GM23338 (cell line): ENCODE measurements at regions not wholly inside any gene's neighbourhood (a gene's known extent, or its start where the extent isn't known, plus 50 kb on each side); places are given as distances from the start of the nearest gene placed in this dataset.

Source experiments
- ATAC-seq: fragments of 200-7000 bp; cut with Tn5 transposase; 3 replicates; pipeline ENCODE4 v1.9.1; 2020
- DNase-seq: peaks from one replicate; pipeline ENCODE4 v3.0.0-alpha.2; 2015; ENCODE audit warnings: low spot score
- H2AFZ ChIP-seq: fragments of 200-600 bp; sonication (generic); 2 replicates; pipeline ENCODE4 v1.8.0; 2016; ENCODE audit warnings: antibody characterized with exemption, mild to moderate bottlenecking, moderate library complexity
- H3F3A ChIP-seq: fragments of 200-600 bp; sonication (generic); replicated peaks from 2 replicates; pipeline ENCODE4 v1.8.0; 2017; ENCODE audit warnings: antibody characterized with exemption, mixed run types, low read depth
- H3K27ac ChIP-seq: fragments of 200-600 bp; sonication (generic); 2 replicates; pipeline ENCODE4 v1.6.1; 2016; ENCODE audit warnings: low read depth
- H3K27me3 ChIP-seq: fragments of 200-600 bp; sonication (generic); 2 replicates; pipeline ENCODE4 v1.8.0; 2016; ENCODE audit warnings: mild to moderate bottlenecking, mixed run types, moderate library complexity; ENCODE audit not compliant: insufficient read depth
- H3K36me3 ChIP-seq: fragments of 200-600 bp; sonication (generic); 2 replicates; pipeline ENCODE4 v1.8.0; 2016; ENCODE audit warnings: mild to moderate bottlenecking; ENCODE audit not compliant: insufficient read depth
- H3K4me1 ChIP-seq: fragments of 200-600 bp; sonication (generic); 2 replicates; pipeline ENCODE4 v1.8.0; 2016; ENCODE audit warnings: mild to moderate bottlenecking, moderate library complexity; ENCODE audit not compliant: insufficient read depth
- H3K4me2 ChIP-seq: fragments of 200-600 bp; sonication (generic); 2 replicates; pipeline ENCODE4 v1.7.1; 2017; ENCODE audit warnings: mixed run types
- H3K4me3 ChIP-seq: fragments of 200-600 bp; sonication (generic); 2 replicates; pipeline ENCODE4 v1.6.1; 2016; ENCODE audit warnings: mixed run types
- H3K79me2 ChIP-seq: fragments of 200-600 bp; sonication (generic); replicated peaks from 2 replicates; pipeline ENCODE4 v1.8.0; 2017; ENCODE audit warnings: mild to moderate bottlenecking; ENCODE audit not compliant: insufficient read depth
- H3K9me2 ChIP-seq: fragments of 200-600 bp; sonication (generic); 2 replicates; pipeline ENCODE4 v1.8.0; 2017; ENCODE audit not compliant: insufficient read depth
- H4K20me1 ChIP-seq: fragments of 200-600 bp; sonication (generic); replicated peaks from 2 replicates; pipeline ENCODE4 v1.8.0; 2017; ENCODE audit warnings: mild to moderate bottlenecking; ENCODE audit not compliant: insufficient read depth
- H3K27ac Mint-ChIP-seq: 2 replicates; pipeline ENCODE4 v1.8.0; 2020; ENCODE audit warnings: inconsistent platforms, mild to moderate bottlenecking, moderate library complexity, mixed read lengths
- H3K27me3 Mint-ChIP-seq: 3 replicates; pipeline ENCODE4 v1.8.0; 2022; ENCODE audit warnings: low read depth, mild to moderate bottlenecking, moderate library complexity, mixed read lengths, inconsistent platforms; ENCODE audit not compliant: insufficient read depth, poor library complexity
- H3K36me3 Mint-ChIP-seq: 3 replicates; pipeline ENCODE4 v1.8.0; 2021; ENCODE audit warnings: low read depth, mild to moderate bottlenecking, inconsistent platforms, moderate library complexity, mixed read lengths
- H3K4me1 Mint-ChIP-seq: 3 replicates; pipeline ENCODE4 v1.8.0; 2020; ENCODE audit warnings: mild to moderate bottlenecking, inconsistent platforms, mixed read lengths
- H3K4me3 Mint-ChIP-seq: 3 replicates; pipeline ENCODE4 v1.8.0; 2021; ENCODE audit warnings: moderate library complexity, mild to moderate bottlenecking, inconsistent platforms, mixed read lengths
- H3K9me3 Mint-ChIP-seq: 3 replicates; pipeline ENCODE4 v1.8.0; 2020; ENCODE audit warnings: moderate library complexity, mild to moderate bottlenecking, inconsistent platforms, mixed read lengths
- CREB1 ChIP-seq: fragments of 250-450 bp; sonication (Bioruptor Pico); IDR thresholded peaks from 2 replicates; pipeline ENCODE4 v1.5.0; 2020; ENCODE audit warnings: low read depth, mild to moderate bottlenecking, moderate library complexity
- EZH2 ChIP-seq: fragments of 200-600 bp; sonication (generic); IDR thresholded peaks from one replicate; pipeline ENCODE4 v1.8.0; 2017; ENCODE audit warnings: antibody characterized with exemption, mild to moderate bottlenecking, low read depth; ENCODE audit not compliant: unreplicated experiment
- EZH2phosphoT487 ChIP-seq: fragments of 200-600 bp; sonication (generic); IDR thresholded peaks from one replicate; pipeline ENCODE4 v1.8.1; 2018; ENCODE audit warnings: antibody characterized with exemption; ENCODE audit not compliant: unreplicated experiment
- JUNB ChIP-seq: IDR thresholded peaks from one replicate; pipeline ENCODE4 v1.6.1; 2016; ENCODE audit warnings: antibody characterized with exemption; ENCODE audit not compliant: unreplicated experiment
- NANOG ChIP-seq: IDR thresholded peaks from 2 replicates; pipeline ENCODE4 v1.6.1; 2016; ENCODE audit warnings: antibody characterized with exemption, borderline replicate concordance
- POLR2AphosphoS5 ChIP-seq: IDR thresholded peaks from 2 replicates; pipeline ENCODE4 v1.6.1; 2016; ENCODE audit warnings: antibody characterized with exemption, low read depth
- ZNF114 ChIP-seq: fragments of 250-450 bp; sonication (Bioruptor Pico); IDR thresholded peaks from 2 replicates; pipeline ENCODE4 v1.5.0; 2020; ENCODE audit warnings: mild to moderate bottlenecking, moderate library complexity
- ZNF331 ChIP-seq: fragments of 250-450 bp; sonication (Bioruptor Pico); IDR thresholded peaks from 2 replicates; pipeline ENCODE4 v1.5.0; 2020; ENCODE audit warnings: low read depth, mild to moderate bottlenecking, moderate library complexity
- TF ChIP-seq, protein P1 (sequence below): fragments of 250-450 bp; sonication (Bioruptor Pico); IDR thresholded peaks from 2 replicates; pipeline ENCODE4 v1.5.0; 2020; ENCODE audit warnings: mild to moderate bottlenecking, moderate library complexity
- TF ChIP-seq, protein P2 (sequence below), 2 experiments: fragments of 200-600 bp in 1 of 2; sonication (generic) in 1 of 2; conservative IDR thresholded peaks; 2 replicates each; pipeline versions ENCODE4 v1.5.1 to v1.6.1; 2016 to 2017; ENCODE audit warnings: antibody characterized with exemption in 2 of 2, low read depth in 2 of 2, mild to moderate bottlenecking in 2 of 2, moderate library complexity in 1 of 2
- TF ChIP-seq, protein P3 (sequence below): IDR thresholded peaks from one replicate; pipeline ENCODE4 v1.6.1; 2018; ENCODE audit warnings: antibody characterized with exemption; ENCODE audit not compliant: unreplicated experiment
- TF ChIP-seq, protein P4 (sequence below): IDR thresholded peaks from 2 replicates; pipeline ENCODE4 v1.6.1; 2016; ENCODE audit warnings: antibody characterized with exemption

DNA sequence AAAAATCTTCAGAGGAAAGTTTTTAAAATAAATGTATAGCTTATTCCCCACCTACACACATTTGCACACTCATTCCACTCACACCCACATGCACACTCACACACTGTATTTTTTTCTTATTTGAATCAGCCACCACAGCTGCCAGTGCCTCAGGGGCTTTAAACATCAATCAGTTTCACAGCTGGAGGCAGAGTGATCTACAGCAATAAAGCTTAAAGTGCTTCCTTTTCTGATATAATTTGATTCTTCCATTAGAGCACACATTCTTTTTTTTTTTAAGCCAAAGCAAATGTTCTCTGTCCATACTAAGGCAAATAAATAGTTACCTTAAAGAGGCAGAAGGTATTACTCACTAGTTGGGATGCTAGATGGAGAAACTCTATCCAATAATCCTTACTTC, 498.8 kb upstream of the POU3F2 start:
- TF ChIP-seq ZNF331 (CRISPR knock-in tag) = no peak
- TF ChIP-seq, protein P1, sequence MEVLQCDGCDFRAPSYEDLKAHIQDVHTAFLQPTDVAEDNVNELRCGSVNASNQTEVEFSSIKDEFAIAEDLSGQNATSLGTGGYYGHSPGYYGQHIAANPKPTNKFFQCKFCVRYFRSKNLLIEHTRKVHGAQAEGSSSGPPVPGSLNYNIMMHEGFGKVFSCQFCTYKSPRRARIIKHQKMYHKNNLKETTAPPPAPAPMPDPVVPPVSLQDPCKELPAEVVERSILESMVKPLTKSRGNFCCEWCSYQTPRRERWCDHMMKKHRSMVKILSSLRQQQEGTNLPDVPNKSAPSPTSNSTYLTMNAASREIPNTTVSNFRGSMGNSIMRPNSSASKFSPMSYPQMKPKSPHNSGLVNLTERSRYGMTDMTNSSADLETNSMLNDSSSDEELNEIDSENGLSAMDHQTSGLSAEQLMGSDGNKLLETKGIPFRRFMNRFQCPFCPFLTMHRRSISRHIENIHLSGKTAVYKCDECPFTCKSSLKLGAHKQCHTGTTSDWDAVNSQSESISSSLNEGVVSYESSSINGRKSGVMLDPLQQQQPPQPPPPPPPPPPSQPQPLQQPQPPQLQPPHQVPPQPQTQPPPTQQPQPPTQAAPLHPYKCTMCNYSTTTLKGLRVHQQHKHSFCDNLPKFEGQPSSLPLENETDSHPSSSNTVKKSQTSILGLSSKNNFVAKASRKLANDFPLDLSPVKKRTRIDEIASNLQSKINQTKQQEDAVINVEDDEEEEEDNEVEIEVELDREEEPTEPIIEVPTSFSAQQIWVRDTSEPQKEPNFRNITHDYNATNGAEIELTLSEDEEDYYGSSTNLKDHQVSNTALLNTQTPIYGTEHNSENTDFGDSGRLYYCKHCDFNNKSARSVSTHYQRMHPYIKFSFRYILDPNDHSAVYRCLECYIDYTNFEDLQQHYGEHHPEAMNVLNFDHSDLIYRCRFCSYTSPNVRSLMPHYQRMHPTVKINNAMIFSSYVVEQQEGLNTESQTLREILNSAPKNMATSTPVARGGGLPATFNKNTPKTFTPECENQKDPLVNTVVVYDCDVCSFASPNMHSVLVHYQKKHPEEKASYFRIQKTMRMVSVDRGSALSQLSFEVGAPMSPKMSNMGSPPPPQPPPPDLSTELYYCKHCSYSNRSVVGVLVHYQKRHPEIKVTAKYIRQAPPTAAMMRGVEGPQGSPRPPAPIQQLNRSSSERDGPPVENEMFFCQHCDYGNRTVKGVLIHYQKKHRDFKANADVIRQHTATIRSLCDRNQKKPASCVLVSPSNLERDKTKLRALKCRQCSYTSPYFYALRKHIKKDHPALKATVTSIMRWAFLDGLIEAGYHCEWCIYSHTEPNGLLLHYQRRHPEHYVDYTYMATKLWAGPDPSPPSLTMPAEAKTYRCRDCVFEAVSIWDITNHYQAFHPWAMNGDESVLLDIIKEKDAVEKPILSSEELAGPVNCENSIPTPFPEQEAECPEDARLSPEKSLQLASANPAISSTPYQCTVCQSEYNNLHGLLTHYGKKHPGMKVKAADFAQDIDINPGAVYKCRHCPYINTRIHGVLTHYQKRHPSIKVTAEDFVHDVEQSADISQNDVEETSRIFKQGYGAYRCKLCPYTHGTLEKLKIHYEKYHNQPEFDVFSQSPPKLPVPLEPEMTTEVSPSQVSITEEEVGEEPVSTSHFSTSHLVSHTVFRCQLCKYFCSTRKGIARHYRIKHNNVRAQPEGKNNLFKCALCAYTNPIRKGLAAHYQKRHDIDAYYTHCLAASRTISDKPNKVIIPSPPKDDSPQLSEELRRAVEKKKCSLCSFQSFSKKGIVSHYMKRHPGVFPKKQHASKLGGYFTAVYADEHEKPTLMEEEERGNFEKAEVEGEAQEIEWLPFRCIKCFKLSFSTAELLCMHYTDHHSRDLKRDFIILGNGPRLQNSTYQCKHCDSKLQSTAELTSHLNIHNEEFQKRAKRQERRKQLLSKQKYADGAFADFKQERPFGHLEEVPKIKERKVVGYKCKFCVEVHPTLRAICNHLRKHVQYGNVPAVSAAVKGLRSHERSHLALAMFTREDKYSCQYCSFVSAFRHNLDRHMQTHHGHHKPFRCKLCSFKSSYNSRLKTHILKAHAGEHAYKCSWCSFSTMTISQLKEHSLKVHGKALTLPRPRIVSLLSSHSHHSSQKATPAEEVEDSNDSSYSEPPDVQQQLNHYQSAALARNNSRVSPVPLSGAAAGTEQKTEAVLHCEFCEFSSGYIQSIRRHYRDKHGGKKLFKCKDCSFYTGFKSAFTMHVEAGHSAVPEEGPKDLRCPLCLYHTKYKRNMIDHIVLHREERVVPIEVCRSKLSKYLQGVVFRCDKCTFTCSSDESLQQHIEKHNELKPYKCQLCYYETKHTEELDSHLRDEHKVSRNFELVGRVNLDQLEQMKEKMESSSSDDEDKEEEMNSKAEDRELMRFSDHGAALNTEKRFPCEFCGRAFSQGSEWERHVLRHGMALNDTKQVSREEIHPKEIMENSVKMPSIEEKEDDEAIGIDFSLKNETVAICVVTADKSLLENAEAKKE (CRISPR knock-in tag) = no peak
- TF ChIP-seq EZH2 = no peak
- TF ChIP-seq, protein P2, sequence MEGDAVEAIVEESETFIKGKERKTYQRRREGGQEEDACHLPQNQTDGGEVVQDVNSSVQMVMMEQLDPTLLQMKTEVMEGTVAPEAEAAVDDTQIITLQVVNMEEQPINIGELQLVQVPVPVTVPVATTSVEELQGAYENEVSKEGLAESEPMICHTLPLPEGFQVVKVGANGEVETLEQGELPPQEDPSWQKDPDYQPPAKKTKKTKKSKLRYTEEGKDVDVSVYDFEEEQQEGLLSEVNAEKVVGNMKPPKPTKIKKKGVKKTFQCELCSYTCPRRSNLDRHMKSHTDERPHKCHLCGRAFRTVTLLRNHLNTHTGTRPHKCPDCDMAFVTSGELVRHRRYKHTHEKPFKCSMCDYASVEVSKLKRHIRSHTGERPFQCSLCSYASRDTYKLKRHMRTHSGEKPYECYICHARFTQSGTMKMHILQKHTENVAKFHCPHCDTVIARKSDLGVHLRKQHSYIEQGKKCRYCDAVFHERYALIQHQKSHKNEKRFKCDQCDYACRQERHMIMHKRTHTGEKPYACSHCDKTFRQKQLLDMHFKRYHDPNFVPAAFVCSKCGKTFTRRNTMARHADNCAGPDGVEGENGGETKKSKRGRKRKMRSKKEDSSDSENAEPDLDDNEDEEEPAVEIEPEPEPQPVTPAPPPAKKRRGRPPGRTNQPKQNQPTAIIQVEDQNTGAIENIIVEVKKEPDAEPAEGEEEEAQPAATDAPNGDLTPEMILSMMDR (conservative IDR thresholded peaks at IDR 0.05; ENCODE audit: low read depth in 2 of 2) = no peak
- TF ChIP-seq, protein P3, sequence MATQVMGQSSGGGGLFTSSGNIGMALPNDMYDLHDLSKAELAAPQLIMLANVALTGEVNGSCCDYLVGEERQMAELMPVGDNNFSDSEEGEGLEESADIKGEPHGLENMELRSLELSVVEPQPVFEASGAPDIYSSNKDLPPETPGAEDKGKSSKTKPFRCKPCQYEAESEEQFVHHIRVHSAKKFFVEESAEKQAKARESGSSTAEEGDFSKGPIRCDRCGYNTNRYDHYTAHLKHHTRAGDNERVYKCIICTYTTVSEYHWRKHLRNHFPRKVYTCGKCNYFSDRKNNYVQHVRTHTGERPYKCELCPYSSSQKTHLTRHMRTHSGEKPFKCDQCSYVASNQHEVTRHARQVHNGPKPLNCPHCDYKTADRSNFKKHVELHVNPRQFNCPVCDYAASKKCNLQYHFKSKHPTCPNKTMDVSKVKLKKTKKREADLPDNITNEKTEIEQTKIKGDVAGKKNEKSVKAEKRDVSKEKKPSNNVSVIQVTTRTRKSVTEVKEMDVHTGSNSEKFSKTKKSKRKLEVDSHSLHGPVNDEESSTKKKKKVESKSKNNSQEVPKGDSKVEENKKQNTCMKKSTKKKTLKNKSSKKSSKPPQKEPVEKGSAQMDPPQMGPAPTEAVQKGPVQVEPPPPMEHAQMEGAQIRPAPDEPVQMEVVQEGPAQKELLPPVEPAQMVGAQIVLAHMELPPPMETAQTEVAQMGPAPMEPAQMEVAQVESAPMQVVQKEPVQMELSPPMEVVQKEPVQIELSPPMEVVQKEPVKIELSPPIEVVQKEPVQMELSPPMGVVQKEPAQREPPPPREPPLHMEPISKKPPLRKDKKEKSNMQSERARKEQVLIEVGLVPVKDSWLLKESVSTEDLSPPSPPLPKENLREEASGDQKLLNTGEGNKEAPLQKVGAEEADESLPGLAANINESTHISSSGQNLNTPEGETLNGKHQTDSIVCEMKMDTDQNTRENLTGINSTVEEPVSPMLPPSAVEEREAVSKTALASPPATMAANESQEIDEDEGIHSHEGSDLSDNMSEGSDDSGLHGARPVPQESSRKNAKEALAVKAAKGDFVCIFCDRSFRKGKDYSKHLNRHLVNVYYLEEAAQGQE = no peak
- no peak for TF ChIP-seq POLR2AphosphoS5
- TF ChIP-seq, protein P4, sequence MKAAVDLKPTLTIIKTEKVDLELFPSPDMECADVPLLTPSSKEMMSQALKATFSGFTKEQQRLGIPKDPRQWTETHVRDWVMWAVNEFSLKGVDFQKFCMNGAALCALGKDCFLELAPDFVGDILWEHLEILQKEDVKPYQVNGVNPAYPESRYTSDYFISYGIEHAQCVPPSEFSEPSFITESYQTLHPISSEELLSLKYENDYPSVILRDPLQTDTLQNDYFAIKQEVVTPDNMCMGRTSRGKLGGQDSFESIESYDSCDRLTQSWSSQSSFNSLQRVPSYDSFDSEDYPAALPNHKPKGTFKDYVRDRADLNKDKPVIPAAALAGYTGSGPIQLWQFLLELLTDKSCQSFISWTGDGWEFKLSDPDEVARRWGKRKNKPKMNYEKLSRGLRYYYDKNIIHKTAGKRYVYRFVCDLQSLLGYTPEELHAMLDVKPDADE = no peak
- no peak for TF ChIP-seq NANOG
- TF ChIP-seq ZNF114 (CRISPR knock-in tag) = no peak
- TF ChIP-seq EZH2phosphoT487 = no peak
- TF ChIP-seq CREB1 (CRISPR knock-in tag) = no peak
- TF ChIP-seq JUNB = no peak
- Histone ChIP-seq H3K9me2 (no peaks in the 10 kb centered on the region), H3F3A (no peaks in the 10 kb centered on the region), H3K79me2 (no peaks in the 10 kb centered on the region), H3K4me1 (no peaks in the 10 kb centered on the region), H3K4me3 (no peak overlapping the region), H4K20me1 (no peaks in the 10 kb centered on the region; the same call in 1 of the 2 replicates), H3K27ac (no peak overlapping the region), H3K4me2 (no peak overlapping the region), H2AFZ (no peak overlapping the region), H3K27me3 (no peaks in the 10 kb centered on the region), H3K36me3 (no peaks in the 10 kb centered on the region)
- no peak overlapping the region for H3K4me3 Mint-ChIP-seq
- DNase-seq = no peak
- H3K4me1 Mint-ChIP-seq = peaks cover 4% of the 10 kb centered on the region; the same call in 2 of the 3 replicates
- no peak overlapping the region for H3K27ac Mint-ChIP-seq
- H3K36me3 Mint-ChIP-seq = no peaks in the 10 kb centered on the region
- no peak for ATAC-seq
- no peaks in the 10 kb centered on the region for H3K27me3 Mint-ChIP-seq
- no peaks in the 10 kb centered on the region for H3K9me3 Mint-ChIP-seq
